ENCODE measurements at regions not wholly inside any gene's neighbourhood (a gene's known extent, or its start where the extent isn't known, plus 50 kb on each side); places are given as distances from the start of the nearest gene placed in this dataset.

DNA sequence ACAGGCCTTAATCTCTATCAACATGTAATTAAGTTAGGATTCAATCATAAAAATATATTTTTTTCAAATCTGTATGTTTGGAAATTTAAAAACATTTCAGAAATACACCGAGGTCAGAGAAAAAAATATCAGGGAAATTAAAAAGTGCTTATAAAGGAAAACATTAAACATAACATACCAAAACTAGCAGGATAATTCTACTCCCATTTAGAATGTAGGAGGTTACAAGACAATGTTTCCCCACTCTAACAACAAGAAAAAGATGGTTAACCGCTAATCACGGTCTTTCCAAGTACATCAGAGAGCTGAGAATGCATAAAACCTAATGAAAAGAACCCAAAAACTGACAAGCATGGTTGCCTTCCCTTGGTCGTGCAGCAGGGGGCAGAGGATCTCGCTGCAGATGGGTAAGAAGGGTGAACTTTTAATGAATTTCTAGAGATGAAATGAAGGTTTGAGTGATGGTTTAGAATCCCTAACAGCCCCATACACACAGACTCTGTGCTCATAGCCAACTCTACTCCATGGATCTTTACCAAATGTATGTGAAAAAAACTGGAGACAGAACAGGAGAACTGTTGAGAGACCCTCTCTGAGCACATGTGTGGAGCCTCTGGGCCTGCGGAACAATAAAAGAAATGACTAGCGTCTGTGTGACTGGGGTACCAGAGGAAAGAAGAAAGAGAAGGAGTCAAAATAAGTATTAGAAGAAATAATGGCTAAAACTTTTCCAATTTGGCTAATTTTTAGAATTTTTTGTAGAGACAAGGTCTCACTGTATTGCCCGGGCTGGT is 51.3 kb upstream of the LSM14A start:
- DNase-seq, result no peak

Data from NCI-H1092 treated with DMSO at 0.1 percent for 48 hours (cell line).